ENCODE measurements at regions not wholly inside any gene's neighbourhood (a gene's known extent, or its start where the extent isn't known, plus 50 kb on each side); places are given as distances from the start of the nearest gene placed in this dataset.

DNA sequence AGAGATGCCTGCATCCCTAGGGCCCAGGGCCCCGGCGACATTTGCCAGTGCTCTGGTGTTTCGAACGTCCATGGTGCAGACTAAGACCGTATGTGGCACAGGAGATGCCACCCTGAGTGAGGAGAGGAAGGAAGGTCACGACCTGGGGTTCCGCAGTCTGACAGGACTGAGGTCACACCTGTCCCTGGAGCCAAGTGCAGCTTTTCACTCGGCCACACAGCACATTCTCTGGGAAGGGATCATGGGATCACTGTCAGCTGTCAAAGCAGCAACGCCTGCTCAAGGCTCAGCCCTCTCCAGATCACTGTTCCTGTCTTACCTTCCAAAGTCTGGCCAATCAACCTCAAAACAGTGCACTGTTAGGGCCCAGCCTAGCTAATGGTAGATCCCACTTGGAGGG lies 243.6 kb downstream of the SIPA1L2 start:
- TF ChIP-seq, protein P1, sequence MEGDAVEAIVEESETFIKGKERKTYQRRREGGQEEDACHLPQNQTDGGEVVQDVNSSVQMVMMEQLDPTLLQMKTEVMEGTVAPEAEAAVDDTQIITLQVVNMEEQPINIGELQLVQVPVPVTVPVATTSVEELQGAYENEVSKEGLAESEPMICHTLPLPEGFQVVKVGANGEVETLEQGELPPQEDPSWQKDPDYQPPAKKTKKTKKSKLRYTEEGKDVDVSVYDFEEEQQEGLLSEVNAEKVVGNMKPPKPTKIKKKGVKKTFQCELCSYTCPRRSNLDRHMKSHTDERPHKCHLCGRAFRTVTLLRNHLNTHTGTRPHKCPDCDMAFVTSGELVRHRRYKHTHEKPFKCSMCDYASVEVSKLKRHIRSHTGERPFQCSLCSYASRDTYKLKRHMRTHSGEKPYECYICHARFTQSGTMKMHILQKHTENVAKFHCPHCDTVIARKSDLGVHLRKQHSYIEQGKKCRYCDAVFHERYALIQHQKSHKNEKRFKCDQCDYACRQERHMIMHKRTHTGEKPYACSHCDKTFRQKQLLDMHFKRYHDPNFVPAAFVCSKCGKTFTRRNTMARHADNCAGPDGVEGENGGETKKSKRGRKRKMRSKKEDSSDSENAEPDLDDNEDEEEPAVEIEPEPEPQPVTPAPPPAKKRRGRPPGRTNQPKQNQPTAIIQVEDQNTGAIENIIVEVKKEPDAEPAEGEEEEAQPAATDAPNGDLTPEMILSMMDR (IDR thresholded peaks at IDR 0.05; ENCODE audit: insufficient read depth, low read length): no peak
- no peak for TF ChIP-seq GABPA (IDR thresholded peaks at IDR 0.05; ENCODE audit: low read depth)
